H1 (cell line): ENCODE measurements at regions not wholly inside any gene's neighbourhood (a gene's known extent, or its start where the extent isn't known, plus 50 kb on each side); places are given as distances from the start of the nearest gene placed in this dataset.

Experiments
- CTCF ChIA-PET: fragments of 300-600 bp; sonication (Branson Sonifier 250); formaldehyde crosslinking; loops from one replicate; lab custom pipeline; 2021; ENCODE audit not compliant: partially characterized antibody; lab: Charles Lee
- POLR2A ChIA-PET: fragments of 300-600 bp; sonication (Branson Sonifier 250); formaldehyde crosslinking; loops from one replicate; lab custom pipeline; 2021; ENCODE audit warnings: inconsistent platforms; ENCODE audit not compliant: partially characterized antibody; lab: Charles Lee
- DNase-seq, 2 experiments: peaks; one replicate each; pipeline versions ENCODE4 v3.0.0 to v3.0.0-alpha.2; 2010 to 2022; ENCODE audit warnings: low spot score in 2 of 2, low read depth in 1 of 2, mixed read lengths in 1 of 2
- FAIRE-seq: peaks from 2 replicates; lab custom pipeline; 2011; peaks lifted over from hg19 to GRCh38; lab: Jason Lieb, UNC
- H2AFZ ChIP-seq: 2 replicates; pipeline ENCODE4 v1.8.1; 2012; ENCODE audit warnings: low read length, inconsistent platforms
- H2AK5ac ChIP-seq: 2 replicates; pipeline ENCODE4 v1.6.1; 2013; ENCODE audit warnings: low read depth, low read length
- H2BK120ac ChIP-seq: replicated peaks from 2 replicates; pipeline ENCODE3; 2013; ENCODE audit warnings: low read depth, low read length, inconsistent platforms
- H2BK12ac ChIP-seq: 2 replicates; pipeline ENCODE4 v1.6.1; 2013; ENCODE audit warnings: low read depth, low read length
- H2BK15ac ChIP-seq: 2 replicates; pipeline ENCODE4 v1.6.1; 2013; ENCODE audit warnings: low read length
- H2BK20ac ChIP-seq: 2 replicates; pipeline ENCODE4 v1.6.1; 2013; ENCODE audit warnings: low read length
- H2BK5ac ChIP-seq: 2 replicates; pipeline ENCODE4 v1.6.1; 2013; ENCODE audit warnings: low read depth, low read length
- H3K14ac ChIP-seq: 2 replicates; pipeline ENCODE4 v1.6.1; 2013; ENCODE audit warnings: inconsistent platforms; ENCODE audit not compliant: insufficient read length
- H3K18ac ChIP-seq: 2 replicates; pipeline ENCODE4 v1.6.1; 2013; ENCODE audit warnings: low read length; ENCODE audit errors: extremely low read depth
- H3K23ac ChIP-seq: 2 replicates; pipeline ENCODE4 v1.6.1; 2013; ENCODE audit warnings: inconsistent platforms; ENCODE audit not compliant: insufficient read length
- H3K23me2 ChIP-seq: 2 replicates; pipeline ENCODE4 v1.6.1; 2013; ENCODE audit warnings: low read depth, low read length
- H3K27ac ChIP-seq: 2 replicates; pipeline ENCODE4 v1.6.1; 2011; ENCODE audit warnings: low read depth, low read length, inconsistent platforms
- H3K27me3 ChIP-seq, 4 experiments: replicated peaks in 1 of 4; 1 replicate in 1 of 4; 2 replicates in 3 of 4; pipeline versions ENCODE4 v1.6.1 to v1.8.1; 2011 to 2013; ENCODE audit warnings: low read length in 3 of 4, mild to moderate bottlenecking in 3 of 4, inconsistent platforms in 2 of 4, mixed read lengths in 2 of 4, moderate library complexity in 1 of 4; ENCODE audit not compliant: control insufficient read depth in 3 of 4, insufficient read depth in 3 of 4; ENCODE audit errors: extremely low read depth in 1 of 4
- H3K36me3 ChIP-seq, 4 experiments: 2 replicates each; pipeline versions ENCODE4 v1.6.1 to v1.8.1; 2011 to 2013; ENCODE audit warnings: mild to moderate bottlenecking in 4 of 4, low read length in 3 of 4, moderate library complexity in 2 of 4, control low read depth in 1 of 4, inconsistent platforms in 1 of 4; ENCODE audit not compliant: insufficient read depth in 4 of 4, control insufficient read depth in 2 of 4
- H3K4ac ChIP-seq: replicated peaks from 2 replicates; pipeline ENCODE3; 2013; ENCODE audit warnings: low read length, low read depth, mixed read lengths, inconsistent platforms; ENCODE audit not compliant: insufficient read length
- H3K4me1 ChIP-seq, 4 experiments: replicated peaks in 1 of 4; 1 replicate in 1 of 4; 2 replicates in 3 of 4; pipeline versions ENCODE4 v1.6.1 to v1.8.1; 2011 to 2013; ENCODE audit warnings: low read length in 3 of 4, inconsistent platforms in 2 of 4, mixed read lengths in 1 of 4; ENCODE audit not compliant: insufficient read depth in 4 of 4, control insufficient read depth in 3 of 4
- H3K4me2 ChIP-seq, 2 experiments: 2 replicates each; pipeline versions ENCODE4 v1.6.1 to v1.8.1; 2011 to 2013; ENCODE audit warnings: low read depth in 2 of 2, low read length in 2 of 2, control low read depth in 1 of 2, inconsistent platforms in 1 of 2, mild to moderate bottlenecking in 1 of 2; ENCODE audit not compliant: insufficient read depth in 1 of 2
- H3K4me3 ChIP-seq, 4 experiments: fragments of 200-600, 300-600 bp in 1 of 4; sonication (generic), shearing (Covaris generic), sonication (Bioruptor Twin) in 1 of 4; 2 replicates each; pipeline versions ENCODE4 v1.5.1 to v1.8.1; 2011 to 2016; ENCODE audit warnings: low read length in 4 of 4, low read depth in 3 of 4, control low read depth in 2 of 4, inconsistent platforms in 2 of 4, mild to moderate bottlenecking in 2 of 4, mixed read lengths in 1 of 4, moderate library complexity in 1 of 4; ENCODE audit not compliant: insufficient read depth in 2 of 4; ENCODE audit errors: extremely low read depth in 1 of 4
- H3K56ac ChIP-seq: replicated peaks from 2 replicates; pipeline ENCODE3; 2013; ENCODE audit warnings: low read depth, mild to moderate bottlenecking, mixed read lengths, low read length, inconsistent platforms; ENCODE audit not compliant: insufficient read length
- H3K79me1 ChIP-seq: 2 replicates; pipeline ENCODE4 v1.6.1; 2013; ENCODE audit warnings: low read depth, low read length, control low read depth
- H3K79me2 ChIP-seq, 2 experiments: 2 replicates each; pipeline versions ENCODE4 v1.6.1 to v1.8.1; 2012 to 2013; ENCODE audit warnings: low read length in 2 of 2, mild to moderate bottlenecking in 2 of 2, inconsistent platforms in 1 of 2; ENCODE audit not compliant: insufficient read depth in 2 of 2, control insufficient read depth in 1 of 2
- H3K9ac ChIP-seq, 4 experiments: replicated peaks in 1 of 4; 1 replicate in 1 of 4; 2 replicates in 3 of 4; pipeline versions ENCODE4 v1.6.1 to v1.8.1; 2011 to 2013; ENCODE audit warnings: low read depth in 3 of 4, low read length in 3 of 4, control low read depth in 2 of 4, mild to moderate bottlenecking in 2 of 4, moderate library complexity in 2 of 4, inconsistent platforms in 1 of 4; ENCODE audit errors: extremely low read depth in 1 of 4
- H3K9me3 ChIP-seq, 2 experiments: 2 replicates each; pipeline versions ENCODE4 v1.6.1 to v1.8.1; 2012 to 2013; ENCODE audit warnings: mild to moderate bottlenecking in 2 of 2, moderate library complexity in 2 of 2, control low read depth in 1 of 2, inconsistent platforms in 1 of 2, low read depth in 1 of 2, low read length in 1 of 2, mixed read lengths in 1 of 2; ENCODE audit not compliant: insufficient read depth in 2 of 2
- H4K20me1 ChIP-seq, 2 experiments: replicated peaks in 1 of 2; 2 replicates each; pipeline versions ENCODE3 to v1.8.1; 2011 to 2013; ENCODE audit warnings: inconsistent platforms in 2 of 2, low read length in 2 of 2, mild to moderate bottlenecking in 1 of 2; ENCODE audit not compliant: insufficient read depth in 2 of 2, control insufficient read depth in 1 of 2
- H4K5ac ChIP-seq: 2 replicates; pipeline ENCODE4 v1.6.1; 2013; ENCODE audit warnings: low read length, low read depth, mixed read lengths, inconsistent platforms; ENCODE audit not compliant: insufficient read length
- H4K8ac ChIP-seq: 2 replicates; pipeline ENCODE4 v1.8.0; 2013; ENCODE audit warnings: mild to moderate bottlenecking, moderate library complexity, low read length, inconsistent platforms; ENCODE audit not compliant: insufficient read depth; ENCODE audit errors: extremely low read depth
- H4K91ac ChIP-seq: replicated peaks from 2 replicates; pipeline ENCODE3; 2013; ENCODE audit warnings: low read length, mixed read lengths, inconsistent platforms; ENCODE audit not compliant: insufficient read length
- E2F6 ChIP-seq: IDR thresholded peaks from 2 replicates; pipeline ENCODE4 v1.6.1; 2012; ENCODE audit warnings: inconsistent platforms
- GABPA ChIP-seq: IDR thresholded peaks from 2 replicates; pipeline ENCODE4 v1.6.1; 2011; ENCODE audit warnings: mild to moderate bottlenecking, low read length, moderate library complexity, borderline replicate concordance; ENCODE audit not compliant: insufficient read depth
- JUN ChIP-seq: IDR thresholded peaks from 2 replicates; pipeline ENCODE4 v1.6.1; 2011; ENCODE audit warnings: low read depth, mild to moderate bottlenecking, improper control_type of control experiment, low read length
- RAD21 ChIP-seq, 2 experiments: IDR thresholded peaks in 1 of 2; conservative IDR thresholded peaks in 1 of 2; 2 replicates each; pipeline ENCODE4 v1.6.1; 2011; ENCODE audit warnings: low read depth in 2 of 2, low read length in 2 of 2, improper control_type of control experiment in 1 of 2, inconsistent platforms in 1 of 2, mild to moderate bottlenecking in 1 of 2, moderate library complexity in 1 of 2
- SIX5 ChIP-seq: IDR thresholded peaks from 2 replicates; pipeline ENCODE4 v1.6.1; 2011; ENCODE audit warnings: mild to moderate bottlenecking, low read depth, low read length
- SP1 ChIP-seq: IDR thresholded peaks from 2 replicates; pipeline ENCODE4 v1.6.1; 2011; ENCODE audit warnings: low read depth, low read length
- SP4 ChIP-seq: IDR thresholded peaks from 2 replicates; pipeline ENCODE4 v1.6.1; 2012; ENCODE audit warnings: low read length, inconsistent platforms
- TAF7 ChIP-seq: optimal IDR thresholded peaks from 2 replicates; pipeline ENCODE3; 2011; ENCODE audit warnings: low read depth, mild to moderate bottlenecking, inconsistent platforms, low read length, moderate library complexity, borderline replicate concordance
- WGBS, 2 experiments: shearing (Covaris generic) in 1 of 2; methylation state at CpG; one replicate each; pipeline versions ENCODE4 v1.1.6 to v1.1.7; 2013 to 2015; ENCODE audit warnings: low lambda C conversion rate in 2 of 2, mixed read lengths in 2 of 2, inconsistent platforms in 1 of 2, low coverage in 1 of 2, missing lambda C conversion rate in 1 of 2; ENCODE audit not compliant: insufficient replicate concordance in 2 of 2, insufficient coverage in 1 of 2, insufficient read length in 1 of 2; ENCODE audit errors: extremely low coverage in 1 of 2, missing lambda C conversion rate in 1 of 2; 5-methylcytosine and 5-hydroxymethylcytosine counted together

- Histone ChIP-seq H3K79me1 (no peaks in the 10 kb centered on the region), H3K27me3 (no peaks in the 10 kb centered on the region), H3K23me2 (no peaks in the 10 kb centered on the region), H4K91ac (no peak overlapping the region), H4K5ac (no peak overlapping the region), H3K4me2 (no peak overlapping the region), H3K79me2 (no peaks in the 10 kb centered on the region), H2AFZ (no peak overlapping the region), H3K9me3 (no peaks in the 10 kb centered on the region), H2BK120ac (no peak overlapping the region), H2BK12ac (no peak overlapping the region), H3K18ac (no peak overlapping the region), H3K4me1 (no peaks in the 10 kb centered on the region), H4K20me1 (no peaks in the 10 kb centered on the region), H3K56ac (no peak overlapping the region), H3K14ac (no peak overlapping the region), H3K4ac (no peak overlapping the region), H2AK5ac (no peak overlapping the region), H3K9ac (no peak overlapping the region), H4K8ac (no peak overlapping the region), H2BK15ac (no peak overlapping the region), H2BK5ac (no peak overlapping the region), H3K36me3 (no peaks in the 10 kb centered on the region; a peak in 1 of 8 replicates), H3K4me3 (no peak overlapping the region), H3K23ac (no peak overlapping the region), H3K27ac (no peak overlapping the region), H2BK20ac (no peak overlapping the region)
- FAIRE-seq, result no peak
- DNase-seq, result no peak
- 92% methylated on average over 3 of the region's 3 CpGs; no CpG with 5 or more reads in 1 of the 2 experiments for WGBS, 2 experiments
- TF ChIP-seq JUN (no peak), SP1 (no peak), SP4 (no peak), GABPA (no peak), TAF7 (no peak), RAD21 (IDR thresholded peaks at IDR 0.05 in 1 of 2, conservative IDR thresholded peaks at IDR 0.05 in 1 of 2; ENCODE audit: low read depth in 2 of 2, low read length in 2 of 2) (no peak), SIX5 (no peak), E2F6 (no peak)
- ChIA-PET CTCF (no interaction called here), POLR2A (no interaction called here)
Measured at GRCh38 chr5:167657016-167657415, 634.4 kb upstream of the WWC1 start.
